Endothelial cell of umbilical vein (primary cell): ENCODE measurements at regions not wholly inside any gene's neighbourhood (a gene's known extent, or its start where the extent isn't known, plus 50 kb on each side); places are given as distances from the start of the nearest gene placed in this dataset.

Experiments
- BruUV-seq: library from RNA; stranded (reverse); fragments of 400-500 nt; replicated peaks from 2 replicates; lab custom pipeline; 2021; lab: Mats Ljungman, UMichigan
- CTCF ChIA-PET: fragments of 300-600, 350-600 bp; sonication (Branson Sonifier 250); formaldehyde crosslinking; loops from one replicate; lab custom pipeline; 2021; ENCODE audit warnings: antibody characterized with exemption, inconsistent platforms; lab: Charles Lee
- POLR2A ChIA-PET: fragments of 300-600, 350-600 bp; sonication (Branson Sonifier 250); formaldehyde crosslinking; loops from one replicate; lab custom pipeline; 2021; ENCODE audit warnings: antibody characterized with exemption, inconsistent platforms; lab: Charles Lee
- DNase-seq: peaks from one replicate; pipeline ENCODE4 v3.0.0-alpha.2; 2011; ENCODE audit warnings: low read depth, low spot score
- FAIRE-seq: peaks from 2 replicates; lab custom pipeline; 2011; peaks lifted over from hg19 to GRCh38; lab: Jason Lieb, UNC
- H2AFZ ChIP-seq: 2 replicates; pipeline ENCODE4 v1.6.0; 2012; ENCODE audit warnings: low read depth, low read length, control low read depth, inconsistent platforms
- H3K27ac ChIP-seq: 2 replicates; pipeline ENCODE4 v1.5.1; 2011; ENCODE audit warnings: low read depth, mild to moderate bottlenecking, control low read depth, low read length, moderate library complexity; ENCODE audit not compliant: insufficient read depth
- H3K27me3 ChIP-seq, 2 experiments: 2 replicates each; pipeline versions ENCODE4 v1.6.0 to v1.6.1; 2011; ENCODE audit warnings: low read length in 2 of 2, mixed read lengths in 1 of 2; ENCODE audit not compliant: control insufficient read depth in 2 of 2, insufficient read depth in 2 of 2
- H3K36me3 ChIP-seq, 2 experiments: 2 replicates in 1 of 2; 3 replicates in 1 of 2; pipeline ENCODE4 v1.5.1; 2011; ENCODE audit warnings: low read length in 2 of 2, mild to moderate bottlenecking in 1 of 2, moderate library complexity in 1 of 2; ENCODE audit not compliant: control insufficient read depth in 2 of 2, insufficient read depth in 2 of 2; ENCODE audit errors: extremely low read depth in 1 of 2
- H3K4me1 ChIP-seq: 3 replicates; pipeline ENCODE4 v1.5.1; 2011; ENCODE audit warnings: mild to moderate bottlenecking, low read length; ENCODE audit not compliant: control insufficient read depth, insufficient read depth; ENCODE audit errors: extremely low read depth
- H3K4me2 ChIP-seq: 2 replicates; pipeline ENCODE4 v1.6.1; 2011; ENCODE audit warnings: low read length, control low read depth, mixed read lengths; ENCODE audit not compliant: insufficient read depth
- H3K4me3 ChIP-seq, 3 experiments: fragments of 200-600 bp in 1 of 3; sonication (generic), shearing (Covaris generic) in 1 of 3; replicated peaks in 1 of 3; 2 replicates each; pipeline ENCODE4 v1.5.1; 2011 to 2016; ENCODE audit warnings: control low read depth in 3 of 3, low read length in 3 of 3, mild to moderate bottlenecking in 2 of 3, inconsistent platforms in 1 of 3, low read depth in 1 of 3, moderate library complexity in 1 of 3; ENCODE audit not compliant: insufficient read depth in 1 of 3
- H3K79me2 ChIP-seq: 2 replicates; pipeline ENCODE4 v1.6.0; 2012; ENCODE audit warnings: low read length, inconsistent platforms; ENCODE audit not compliant: control insufficient read depth, insufficient read depth
- H3K9ac ChIP-seq: replicated peaks from 2 replicates; pipeline ENCODE3; 2011; ENCODE audit warnings: low read length, control low read depth; ENCODE audit not compliant: insufficient read depth; ENCODE audit errors: extremely low read depth
- H3K9me1 ChIP-seq: replicated peaks from 3 replicates; pipeline ENCODE4 v1.6.0; 2011; ENCODE audit warnings: mild to moderate bottlenecking, low read length; ENCODE audit not compliant: control insufficient read depth, insufficient read depth; ENCODE audit errors: extremely low read depth
- H3K9me3 ChIP-seq: replicated peaks from 2 replicates; pipeline ENCODE4 v1.5.1; 2012; ENCODE audit warnings: low read length, inconsistent platforms; ENCODE audit not compliant: control insufficient read depth, insufficient read depth
- H4K20me1 ChIP-seq: replicated peaks from 2 replicates; pipeline ENCODE3; 2011; ENCODE audit warnings: mild to moderate bottlenecking, low read length; ENCODE audit not compliant: control insufficient read depth, insufficient read depth; ENCODE audit errors: extremely low read depth
- EZH2 ChIP-seq: IDR thresholded peaks from 2 replicates; pipeline ENCODE4 v1.6.1; 2012; ENCODE audit warnings: borderline replicate concordance, low read depth, mild to moderate bottlenecking, moderate library complexity, low read length, inconsistent platforms; ENCODE audit not compliant: severe bottlenecking
- FOS ChIP-seq: IDR thresholded peaks from 2 replicates; pipeline ENCODE4 v1.6.1; 2011; ENCODE audit warnings: mild to moderate bottlenecking, low read length, moderate library complexity, borderline replicate concordance; ENCODE audit not compliant: insufficient read depth
- GATA2 ChIP-seq: IDR thresholded peaks from 2 replicates; pipeline ENCODE4 v1.7.0; 2011; ENCODE audit warnings: low read depth, mild to moderate bottlenecking, moderate library complexity, mixed read lengths, low read length; ENCODE audit not compliant: insufficient read length, insufficient read depth
- JUN ChIP-seq: IDR thresholded peaks from 2 replicates; pipeline ENCODE4 v1.6.1; 2011; ENCODE audit warnings: borderline replicate concordance, low read depth; ENCODE audit not compliant: insufficient read length, insufficient read depth
- MYC ChIP-seq: IDR thresholded peaks from one replicate; pipeline ENCODE4 v1.6.1; 2011; ENCODE audit warnings: mild to moderate bottlenecking, low read depth, low read length
- POLR2A ChIP-seq: IDR thresholded peaks from 2 replicates; pipeline ENCODE4 v1.6.1; 2012; ENCODE audit warnings: low read depth, mild to moderate bottlenecking, control low read depth, low read length
- POLR2AphosphoS5 ChIP-seq: IDR thresholded peaks from 2 replicates; pipeline ENCODE4 v1.6.1; 2012; ENCODE audit warnings: low read depth, mild to moderate bottlenecking, control low read depth, low read length, moderate library complexity; ENCODE audit not compliant: insufficient read depth
- dilution Hi-C: fragments of 300-500 bp; cut with MboI; formaldehyde crosslinking; loops from one replicate; pipeline ENCODE4 v1.15.0; 2019; ENCODE audit warnings: low sequenced_read_pairs; ENCODE audit not compliant: extremely low pct_ligation_motif_present
- intact Hi-C: fragments of 100-400 bp; cut with micrococcal nuclease; formaldehyde crosslinking; loops from one replicate; pipeline ENCODE4 v1.10.0; 2022
- TF ChIP-seq, protein P1 (sequence below): IDR thresholded peaks from 2 replicates; pipeline ENCODE4 v1.6.1; 2011; ENCODE audit not compliant: insufficient read depth, insufficient read length
- TF ChIP-seq, protein P2 (sequence below), 2 donors: IDR thresholded peaks; 1 replicate in 1 of 2; 2 replicates in 1 of 2; pipeline ENCODE4 v1.5.1; 2011; ENCODE audit warnings: low read length in 2 of 2, mild to moderate bottlenecking in 2 of 2, moderate library complexity in 2 of 2, control low read depth in 1 of 2, inconsistent platforms in 1 of 2, low read depth in 1 of 2; ENCODE audit not compliant: insufficient read depth in 1 of 2; ENCODE audit errors: extremely low read depth in 1 of 2

DNA sequence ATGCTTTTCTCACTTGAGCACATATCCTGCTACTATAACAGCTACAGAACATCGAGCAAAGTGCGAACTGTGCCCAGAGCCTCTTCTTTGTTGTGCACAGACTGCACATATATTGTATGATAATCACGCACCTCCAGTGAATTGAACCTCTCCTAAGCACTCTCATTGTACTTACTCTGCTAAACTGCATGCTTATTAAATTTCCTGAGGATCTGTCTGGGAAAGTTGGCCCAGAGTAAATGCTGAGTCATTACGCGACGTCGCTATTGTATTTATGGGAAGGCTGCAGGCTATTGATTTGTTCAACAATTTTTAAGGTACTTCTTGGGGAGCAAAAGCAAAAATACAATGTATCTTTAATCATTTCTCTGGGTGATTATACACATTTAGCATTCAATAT, 399.6 kb upstream of the DSEL start:
- Histone ChIP-seq H3K36me3 (no peaks in the 10 kb centered on the region), H3K27ac (no peak overlapping the region), H3K79me2 (no peaks in the 10 kb centered on the region), H3K4me1 (no peaks in the 10 kb centered on the region), H3K9me1 (no peaks in the 10 kb centered on the region), H3K9ac (no peak overlapping the region), H2AFZ (no peak overlapping the region), H3K4me3 (no peak overlapping the region), H3K4me2 (no peak overlapping the region), H3K27me3 (no peaks in the 10 kb centered on the region), H3K9me3 (no peaks in the 10 kb centered on the region), H4K20me1 (no peaks in the 10 kb centered on the region)
- ChIA-PET CTCF (no interaction called here), POLR2A (no interaction called here)
- no TSS peak for BruUV-seq
- intact Hi-C loops (no loop called here), dilution Hi-C loops (no loop called here)
- TF ChIP-seq POLR2A (no peak), GATA2 (no peak), FOS (no peak), POLR2AphosphoS5 (no peak), MYC (no peak), JUN (no peak), EZH2 (no peak)
- TF ChIP-seq, protein P1, sequence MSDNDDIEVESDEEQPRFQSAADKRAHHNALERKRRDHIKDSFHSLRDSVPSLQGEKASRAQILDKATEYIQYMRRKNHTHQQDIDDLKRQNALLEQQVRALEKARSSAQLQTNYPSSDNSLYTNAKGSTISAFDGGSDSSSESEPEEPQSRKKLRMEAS: no peak
- TF ChIP-seq, protein P2, sequence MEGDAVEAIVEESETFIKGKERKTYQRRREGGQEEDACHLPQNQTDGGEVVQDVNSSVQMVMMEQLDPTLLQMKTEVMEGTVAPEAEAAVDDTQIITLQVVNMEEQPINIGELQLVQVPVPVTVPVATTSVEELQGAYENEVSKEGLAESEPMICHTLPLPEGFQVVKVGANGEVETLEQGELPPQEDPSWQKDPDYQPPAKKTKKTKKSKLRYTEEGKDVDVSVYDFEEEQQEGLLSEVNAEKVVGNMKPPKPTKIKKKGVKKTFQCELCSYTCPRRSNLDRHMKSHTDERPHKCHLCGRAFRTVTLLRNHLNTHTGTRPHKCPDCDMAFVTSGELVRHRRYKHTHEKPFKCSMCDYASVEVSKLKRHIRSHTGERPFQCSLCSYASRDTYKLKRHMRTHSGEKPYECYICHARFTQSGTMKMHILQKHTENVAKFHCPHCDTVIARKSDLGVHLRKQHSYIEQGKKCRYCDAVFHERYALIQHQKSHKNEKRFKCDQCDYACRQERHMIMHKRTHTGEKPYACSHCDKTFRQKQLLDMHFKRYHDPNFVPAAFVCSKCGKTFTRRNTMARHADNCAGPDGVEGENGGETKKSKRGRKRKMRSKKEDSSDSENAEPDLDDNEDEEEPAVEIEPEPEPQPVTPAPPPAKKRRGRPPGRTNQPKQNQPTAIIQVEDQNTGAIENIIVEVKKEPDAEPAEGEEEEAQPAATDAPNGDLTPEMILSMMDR (IDR thresholded peaks at IDR 0.05; ENCODE audit: extremely low read depth in 1 of 2, insufficient read depth in 1 of 2, low read depth in 1 of 2, low read length in 2 of 2): no peak
- peak; percentile 26 for FAIRE-seq
- peak; percentile 8 for DNase-seq
